HepG2 (cell line): ENCODE measurements at regions not wholly inside any gene's neighbourhood (a gene's known extent, or its start where the extent isn't known, plus 50 kb on each side); places are given as distances from the start of the nearest gene placed in this dataset.

Source experiments
- ATAC-seq: fragments of 200-7000 bp; cut with Tn5 transposase; 3 replicates; pipeline ENCODE4 v1.9.1; 2020; ENCODE audit warnings: mild to moderate bottlenecking, moderate library complexity
- BruUV-seq: library from RNA; stranded (reverse); fragments of 400-500 nt; replicated peaks from 2 replicates; lab custom pipeline; 2021; lab: Mats Ljungman, UMichigan
- CTCF ChIA-PET: fragments of 300-600 bp; formaldehyde crosslinking; extraction: SDS; loops from one replicate; lab custom pipeline; 2021; ENCODE audit warnings: low total read pairs, inconsistent platforms, low intra/inter-chr PET ratio; lab: Yijun Ruan, JAX
- POLR2A ChIA-PET: fragments of 350-600 bp; sonication (Branson Sonifier 250); formaldehyde crosslinking; loops from one replicate; lab custom pipeline; 2020; ENCODE audit warnings: antibody characterized with exemption, inconsistent platforms; lab: Yijun Ruan, JAX
- DNase-seq: peaks from one replicate; pipeline ENCODE4 v3.0.0-alpha.2; 2015; ENCODE audit warnings: low spot score
- FAIRE-seq: peaks from 3 replicates; lab custom pipeline; 2011; peaks lifted over from hg19 to GRCh38; lab: Jason Lieb, UNC
- H2AFZ ChIP-seq: one replicate; pipeline ENCODE4 v1.6.1; 2011; ENCODE audit warnings: low read length, inconsistent platforms
- H3K27ac ChIP-seq: fragments of 300-600 bp; 3 replicates; pipeline ENCODE4 v1.8.0; 2011; ENCODE audit warnings: mixed run types, mild to moderate bottlenecking, mixed read lengths, low read length, inconsistent platforms; ENCODE audit not compliant: insufficient read depth; ENCODE audit errors: extremely low read length
- H3K27me3 ChIP-seq, 2 experiments: fragments of 200-600 bp in 1 of 2; 2 replicates in 1 of 2; 3 replicates in 1 of 2; pipeline versions ENCODE4 v1.6.0 to v1.8.0; 2011; ENCODE audit warnings: low read length in 2 of 2, mild to moderate bottlenecking in 2 of 2, moderate library complexity in 2 of 2, inconsistent platforms in 1 of 2; ENCODE audit not compliant: insufficient read depth in 2 of 2, control insufficient read depth in 1 of 2
- H3K36me3 ChIP-seq, 2 experiments: fragments of 200-600 bp in 1 of 2; replicated peaks in 1 of 2; 2 replicates in 1 of 2; 3 replicates in 1 of 2; pipeline versions ENCODE4 v1.5.1 to v1.8.0; 2011; ENCODE audit warnings: low read length in 2 of 2, inconsistent platforms in 1 of 2; ENCODE audit not compliant: insufficient read depth in 2 of 2, control insufficient read depth in 1 of 2
- H3K4me1 ChIP-seq: 2 replicates; pipeline ENCODE4 v1.5.1; 2012; ENCODE audit warnings: low read length, inconsistent platforms; ENCODE audit not compliant: insufficient read depth
- H3K4me2 ChIP-seq: 2 replicates; pipeline ENCODE4 v1.6.0; 2011; ENCODE audit warnings: low read depth, low read length, inconsistent platforms
- H3K4me3 ChIP-seq, 3 experiments: fragments of 200-600 bp in 1 of 3; sonication (generic), shearing (Covaris generic) in 1 of 3; replicated peaks in 1 of 3; 2 replicates each; pipeline ENCODE4 v1.5.1; 2011 to 2016; ENCODE audit warnings: low read length in 3 of 3, inconsistent platforms in 2 of 3, low read depth in 2 of 3, mild to moderate bottlenecking in 2 of 3, control low read depth in 1 of 3, mixed read lengths in 1 of 3; ENCODE audit not compliant: insufficient read depth in 1 of 3
- H3K79me2 ChIP-seq: one replicate; pipeline ENCODE4 v1.6.1; 2011; ENCODE audit warnings: low read length, inconsistent platforms; ENCODE audit not compliant: insufficient read depth
- H3K9ac ChIP-seq: 2 replicates; pipeline ENCODE4 v1.6.0; 2011; ENCODE audit warnings: mild to moderate bottlenecking, low read depth, low read length, inconsistent platforms; ENCODE audit not compliant: insufficient read depth
- H3K9me3 ChIP-seq: 2 replicates; pipeline ENCODE4 v1.5.1; 2012; ENCODE audit warnings: mild to moderate bottlenecking, low read length
- H4K20me1 ChIP-seq: 2 replicates; pipeline ENCODE4 v1.6.0; 2011; ENCODE audit warnings: inconsistent platforms, mild to moderate bottlenecking, low read length, moderate library complexity; ENCODE audit not compliant: insufficient read depth
- AGO1 ChIP-seq: fragments of 200-400 bp; formaldehyde crosslinking; IDR thresholded peaks from 2 replicates; pipeline ENCODE4 v1.6.1; 2017; ENCODE audit warnings: mild to moderate bottlenecking, low read depth, low read length, moderate library complexity; ENCODE audit not compliant: poor library complexity, severe bottlenecking
- ATRX ChIP-seq: sonication (generic); formaldehyde crosslinking; IDR thresholded peaks from 2 replicates; pipeline ENCODE4 v1.4.0; 2020; ENCODE audit warnings: missing genetic modification reagents, borderline replicate concordance
- CBX5 ChIP-seq: sonication (generic); formaldehyde crosslinking; IDR thresholded peaks from 2 replicates; pipeline ENCODE4 v1.4.0; 2020; ENCODE audit warnings: missing genetic modification reagents, borderline replicate concordance
- CREM ChIP-seq, 2 experiments: sonication (generic) in 1 of 2; formaldehyde crosslinking in 1 of 2; IDR thresholded peaks; 2 replicates each; pipeline versions ENCODE4 v1.4.0 to v1.6.1; 2016 to 2020; ENCODE audit warnings: antibody characterized with exemption in 1 of 2, mild to moderate bottlenecking in 1 of 2, missing genetic modification reagents in 1 of 2
- DBP ChIP-seq: sonication (generic); formaldehyde crosslinking; IDR thresholded peaks from 2 replicates; pipeline ENCODE4 v1.4.0; 2020; ENCODE audit warnings: missing genetic modification reagents; ENCODE audit errors: not compliant biosample characterization
- HBP1 ChIP-seq: IDR thresholded peaks from 2 replicates; pipeline ENCODE4 v1.6.1; 2016; ENCODE audit warnings: low read depth, control low read depth
- HNRNPL ChIP-seq: fragments of 200-400 bp; formaldehyde crosslinking; IDR thresholded peaks from 2 replicates; pipeline ENCODE4 v1.6.1; 2017; ENCODE audit warnings: mild to moderate bottlenecking, low read depth, low read length
- ISX ChIP-seq: sonication (generic); formaldehyde crosslinking; conservative IDR thresholded peaks from 2 replicates; pipeline ENCODE4 v1.5.0; 2020; ENCODE audit warnings: missing genetic modification reagents
- KDM3A ChIP-seq: IDR thresholded peaks from 2 replicates; pipeline ENCODE4 v1.6.1; 2018; ENCODE audit warnings: low read depth, missing compliant biosample characterization
- MED8 ChIP-seq: sonication (generic); formaldehyde crosslinking; IDR thresholded peaks from 2 replicates; pipeline ENCODE4 v1.8.1; 2023; ENCODE audit warnings: mild to moderate bottlenecking, missing genetic modification reagents; ENCODE audit not compliant: insufficient replicate concordance
- PBX3 ChIP-seq: sonication (generic); formaldehyde crosslinking; IDR thresholded peaks from 2 replicates; pipeline ENCODE4 v1.8.1; 2023; ENCODE audit warnings: missing genetic modification reagents, inconsistent platforms, borderline replicate concordance
- PCBP1 ChIP-seq: fragments of 200-400 bp; formaldehyde crosslinking; IDR thresholded peaks from 2 replicates; pipeline ENCODE4 v1.6.1; 2017; ENCODE audit warnings: mild to moderate bottlenecking, low read depth, low read length, borderline replicate concordance
- ZBTB2 ChIP-seq: sonication (generic); formaldehyde crosslinking; IDR thresholded peaks from 2 replicates; pipeline ENCODE4 v1.8.0; 2022; ENCODE audit warnings: low read depth, missing genetic modification reagents
- ZNF331 ChIP-seq: sonication (generic); formaldehyde crosslinking; IDR thresholded peaks from 2 replicates; pipeline ENCODE4 v1.4.0; 2020; ENCODE audit warnings: missing genetic modification reagents
- ZNF703 ChIP-seq: sonication (generic); formaldehyde crosslinking; IDR thresholded peaks from 2 replicates; pipeline ENCODE4 v1.5.1; 2020; ENCODE audit warnings: missing genetic modification reagents, mild to moderate bottlenecking, moderate library complexity, borderline replicate concordance
- WGBS: methylation state at CpG from one replicate; pipeline ENCODE4 v1.1.6; 2017; ENCODE audit warnings: low lambda C conversion rate; 5-methylcytosine and 5-hydroxymethylcytosine counted together
- in situ Hi-C: cut with HindIII; loops from 2 replicates; pipeline ENCODE4 v1.10.0; 2017; ENCODE audit warnings: low pct_unique_long_range_greater_than_20kb; ENCODE audit not compliant: extremely low pct_ligation_motif_present
- intact Hi-C: fragments of 100-400 bp; cut with micrococcal nuclease; formaldehyde crosslinking; loops from one replicate; pipeline ENCODE4 v1.10.0; 2022; ENCODE audit not compliant: unreplicated experiment
- TF ChIP-seq, protein P1 (sequence below): sonication (generic); formaldehyde crosslinking; IDR thresholded peaks from 2 replicates; pipeline ENCODE4 v1.8.1; 2023; ENCODE audit warnings: mild to moderate bottlenecking, missing genetic modification reagents, borderline replicate concordance

DNA sequence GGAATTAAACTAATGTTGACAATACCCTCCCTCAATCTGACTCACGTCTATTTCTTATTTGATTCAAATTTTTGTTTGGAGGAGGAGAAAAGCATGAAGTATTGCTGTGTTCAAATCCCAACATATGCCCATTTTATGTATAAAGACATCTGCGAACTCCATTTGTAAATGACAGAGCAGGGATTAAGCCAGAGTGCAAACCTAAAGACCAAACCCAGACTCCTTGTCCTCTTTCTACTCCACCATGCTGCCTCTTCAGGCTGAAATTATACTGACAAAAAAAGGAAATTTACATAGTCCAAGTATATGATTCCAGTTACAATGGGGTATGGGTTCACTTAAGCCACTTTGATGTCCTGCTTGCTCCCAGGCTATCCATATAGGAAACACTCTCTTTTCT is 383.1 kb downstream of the ADRA2A start (continued):
- no peak for TF ChIP-seq PCBP1
- no peak for TF ChIP-seq ZNF703 (CRISPR knock-in tag)
- TF ChIP-seq ISX (CRISPR knock-in tag) = no peak
- TF ChIP-seq ZBTB2 (CRISPR knock-in tag) = no peak
- no peak for TF ChIP-seq CBX5 (CRISPR knock-in tag)
- TF ChIP-seq, protein P1, sequence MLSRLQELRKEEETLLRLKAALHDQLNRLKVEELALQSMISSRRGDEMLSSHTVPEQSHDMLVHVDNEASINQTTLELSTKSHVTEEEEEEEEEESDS (CRISPR knock-in tag) = no peak
- no peak for TF ChIP-seq ATRX (CRISPR knock-in tag)

GRCh38 chr10:111472445-111472844 is 395.6 kb downstream of the ADRA2A start:
- POLR2A ChIA-PET = no interaction called here
- no TSS peak for BruUV-seq
- CTCF ChIA-PET = no interaction called here
- Histone ChIP-seq H3K79me2 (no peaks in the 10 kb centered on the region), H2AFZ (no peak overlapping the region), H3K4me1 (peaks cover 27% of the 10 kb centered on the region), H3K4me3 (no peak overlapping the region), H3K27me3 (no peaks in the 10 kb centered on the region), H3K36me3 (no peaks in the 10 kb centered on the region), H3K27ac (no peak overlapping the region), H3K4me2 (no peak overlapping the region), H4K20me1 (no peaks in the 10 kb centered on the region), H3K9me3 (no peaks in the 10 kb centered on the region), H3K9ac (no peak overlapping the region)
- DNase-seq = no peak
- in situ Hi-C loops (no loop called here), intact Hi-C loops (no loop called here)
- no peak for ATAC-seq
- WGBS = 15% methylated on average over 7 of the region's 7 CpGs
- no peak for FAIRE-seq
- no peak for TF ChIP-seq CREM (IDR thresholded peaks at IDR 0.05)
- no peak for TF ChIP-seq CREM (CRISPR knock-in tag; IDR thresholded peaks at IDR 0.05)
- TF ChIP-seq HNRNPL = no peak
- no peak for TF ChIP-seq DBP (CRISPR knock-in tag)
- no peak for TF ChIP-seq ZNF331 (CRISPR knock-in tag)
- no peak for TF ChIP-seq HBP1
- TF ChIP-seq MED8 (CRISPR knock-in tag) = no peak
- TF ChIP-seq AGO1 = no peak
- no peak for TF ChIP-seq PBX3 (CRISPR knock-in tag)
- no peak for TF ChIP-seq KDM3A
